Epithelial cell of proximal tubule (primary cell): ENCODE measurements at regions not wholly inside any gene's neighbourhood (a gene's known extent, or its start where the extent isn't known, plus 50 kb on each side); places are given as distances from the start of the nearest gene placed in this dataset.

Experiments used
- DNase-seq: peaks from one replicate; pipeline ENCODE4 v3.0.0-alpha.2; 2011; ENCODE audit warnings: low read depth
- H3K4me3 ChIP-seq: 2 replicates; pipeline ENCODE4 v1.5.1; 2011; ENCODE audit warnings: low read depth, mild to moderate bottlenecking, low read length
- TF ChIP-seq, protein P1 (sequence below): conservative IDR thresholded peaks from 2 replicates; pipeline ENCODE4 v1.5.1; 2012; ENCODE audit warnings: low read depth, mild to moderate bottlenecking, low read length

DNA sequence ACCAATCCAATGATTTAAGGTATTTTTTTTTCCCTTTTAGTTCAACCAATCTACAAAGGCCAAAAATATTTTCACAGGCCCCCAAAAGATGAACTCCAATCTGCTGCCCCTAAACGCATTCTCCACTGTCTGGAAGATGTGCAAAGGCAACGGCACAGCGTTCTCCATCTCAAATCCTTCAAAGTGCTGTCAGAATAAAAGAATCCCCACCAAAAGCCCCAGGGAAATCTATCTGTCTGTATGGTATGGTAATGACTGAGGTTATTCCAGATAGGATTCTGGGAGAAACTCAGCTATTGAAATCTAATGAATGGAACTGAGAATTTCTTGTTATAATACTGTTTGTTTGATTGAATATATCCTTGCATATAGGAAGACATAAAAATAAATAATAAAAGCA is 217.8 kb upstream of the CCN2 start:
- H3K4me3 ChIP-seq = no peak overlapping the region
- DNase-seq = no peak
- TF ChIP-seq, protein P1, sequence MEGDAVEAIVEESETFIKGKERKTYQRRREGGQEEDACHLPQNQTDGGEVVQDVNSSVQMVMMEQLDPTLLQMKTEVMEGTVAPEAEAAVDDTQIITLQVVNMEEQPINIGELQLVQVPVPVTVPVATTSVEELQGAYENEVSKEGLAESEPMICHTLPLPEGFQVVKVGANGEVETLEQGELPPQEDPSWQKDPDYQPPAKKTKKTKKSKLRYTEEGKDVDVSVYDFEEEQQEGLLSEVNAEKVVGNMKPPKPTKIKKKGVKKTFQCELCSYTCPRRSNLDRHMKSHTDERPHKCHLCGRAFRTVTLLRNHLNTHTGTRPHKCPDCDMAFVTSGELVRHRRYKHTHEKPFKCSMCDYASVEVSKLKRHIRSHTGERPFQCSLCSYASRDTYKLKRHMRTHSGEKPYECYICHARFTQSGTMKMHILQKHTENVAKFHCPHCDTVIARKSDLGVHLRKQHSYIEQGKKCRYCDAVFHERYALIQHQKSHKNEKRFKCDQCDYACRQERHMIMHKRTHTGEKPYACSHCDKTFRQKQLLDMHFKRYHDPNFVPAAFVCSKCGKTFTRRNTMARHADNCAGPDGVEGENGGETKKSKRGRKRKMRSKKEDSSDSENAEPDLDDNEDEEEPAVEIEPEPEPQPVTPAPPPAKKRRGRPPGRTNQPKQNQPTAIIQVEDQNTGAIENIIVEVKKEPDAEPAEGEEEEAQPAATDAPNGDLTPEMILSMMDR = no peak

DNA sequence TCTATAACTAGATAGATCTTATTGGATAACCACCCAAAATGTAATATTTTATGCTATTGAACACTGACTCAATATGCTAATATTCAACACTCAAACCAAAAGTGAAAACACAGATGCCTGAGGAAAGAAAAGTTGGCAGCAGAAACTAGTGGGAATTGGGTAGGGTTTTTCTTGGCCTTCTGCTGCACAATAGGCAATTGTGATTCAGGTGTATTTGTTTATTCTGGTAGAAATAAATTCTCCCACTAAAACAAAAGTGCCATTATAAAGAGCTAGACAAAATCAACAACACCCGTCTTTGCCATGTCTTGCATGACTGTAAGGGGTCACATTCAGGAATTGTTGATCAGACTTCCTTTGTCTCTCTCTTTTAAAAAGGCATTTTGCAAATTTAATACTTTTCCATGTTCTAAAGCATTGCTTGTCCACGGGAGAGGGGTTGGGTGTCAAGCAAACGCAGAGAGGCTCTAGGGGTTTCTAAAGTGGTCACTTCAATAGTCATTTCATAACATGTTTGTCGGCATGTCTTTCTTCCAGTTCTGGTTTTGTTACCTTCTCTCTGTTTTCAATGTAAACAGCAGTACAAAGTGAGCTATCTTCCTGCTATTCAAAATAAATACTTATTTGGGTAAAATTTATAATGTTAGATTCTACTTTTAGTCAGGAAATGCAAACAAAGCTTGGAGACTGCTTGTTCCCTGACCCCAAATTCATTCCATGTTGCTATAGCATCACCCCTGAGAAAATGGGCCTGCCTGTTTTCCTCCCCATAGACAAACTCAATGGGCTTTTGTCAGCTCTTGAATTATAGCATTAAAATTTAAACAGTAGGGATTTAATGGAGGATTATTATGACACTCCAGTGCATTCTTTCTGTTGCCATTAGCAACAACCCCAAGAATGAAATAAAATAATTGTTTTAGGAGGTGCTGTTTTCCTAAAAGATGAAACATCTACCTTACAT is 217.0 kb upstream of the CCN2 start:
- TF ChIP-seq, protein P1 = no peak
- DNase-seq = no peak
- no peak overlapping the region for H3K4me3 ChIP-seq

DNA sequence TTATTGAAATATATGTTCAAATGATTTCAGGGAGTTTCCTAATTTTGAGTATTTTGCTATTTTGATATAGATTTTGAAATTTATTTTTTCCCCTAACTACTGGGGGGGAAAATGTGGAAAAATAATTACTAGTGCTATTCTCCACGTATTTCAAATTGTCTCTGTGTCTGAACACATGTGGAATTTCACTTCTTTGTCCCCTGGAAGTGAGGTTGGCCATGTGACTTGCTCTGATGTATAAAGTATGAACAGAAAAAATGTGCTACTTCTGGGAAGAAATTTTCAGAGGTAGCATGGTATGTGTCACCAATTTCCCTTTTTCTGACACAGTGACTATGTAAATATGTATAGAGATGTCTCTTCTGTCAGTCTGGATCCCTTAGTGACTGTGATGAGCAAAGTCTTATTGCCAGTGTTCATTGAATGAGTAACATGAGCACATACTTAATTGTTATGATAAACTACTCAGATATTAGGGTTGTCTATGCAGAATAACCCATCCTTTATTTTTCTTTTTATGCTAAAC is 215.4 kb upstream of the CCN2 start:
- H3K4me3 ChIP-seq = no peak overlapping the region
- TF ChIP-seq, protein P1 = no peak
- DNase-seq = no peak

DNA sequence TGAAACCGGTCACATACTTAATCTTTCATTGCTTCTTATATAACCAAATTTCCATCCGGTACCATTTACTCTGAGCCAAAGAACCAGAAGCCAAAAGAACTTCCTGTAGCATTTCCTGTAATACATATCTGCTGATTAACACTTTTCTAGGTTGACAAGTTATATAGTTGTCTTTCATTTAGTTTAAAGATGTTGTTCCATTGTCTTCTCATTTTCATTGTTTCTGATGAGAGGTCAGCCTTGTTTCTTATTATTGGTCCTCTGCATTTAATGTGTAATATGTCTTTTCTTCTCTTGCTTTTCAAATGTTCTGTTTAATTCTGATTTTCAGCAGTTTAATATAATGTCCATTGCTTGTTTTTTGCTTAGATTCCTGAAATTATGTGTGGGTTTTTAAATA is 214.5 kb upstream of the CCN2 start:
- no peak overlapping the region for H3K4me3 ChIP-seq
- DNase-seq = no peak
- TF ChIP-seq, protein P1 = no peak

DNA sequence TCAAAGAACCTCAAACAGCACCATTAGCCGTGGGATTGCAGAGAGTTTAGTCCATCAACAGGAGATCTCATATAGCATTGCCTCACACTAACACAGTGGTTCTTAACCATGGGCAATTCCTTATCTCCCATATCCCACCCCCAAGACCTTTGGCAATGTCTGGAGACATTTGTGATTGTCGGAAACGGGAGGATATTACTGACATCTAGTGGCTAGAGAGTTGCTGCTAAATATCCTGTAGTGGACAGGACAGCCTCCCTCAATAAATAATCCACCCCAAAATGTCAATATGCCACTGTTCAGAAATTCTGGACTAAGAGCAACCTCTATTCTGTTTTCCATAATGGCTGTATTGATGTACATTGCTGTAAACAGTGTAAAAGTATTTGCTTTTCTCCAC is 210.1 kb upstream of the CCN2 start:
- no peak overlapping the region for H3K4me3 ChIP-seq
- TF ChIP-seq, protein P1 = peak; percentile 82
- DNase-seq = peak; percentile 16

DNA sequence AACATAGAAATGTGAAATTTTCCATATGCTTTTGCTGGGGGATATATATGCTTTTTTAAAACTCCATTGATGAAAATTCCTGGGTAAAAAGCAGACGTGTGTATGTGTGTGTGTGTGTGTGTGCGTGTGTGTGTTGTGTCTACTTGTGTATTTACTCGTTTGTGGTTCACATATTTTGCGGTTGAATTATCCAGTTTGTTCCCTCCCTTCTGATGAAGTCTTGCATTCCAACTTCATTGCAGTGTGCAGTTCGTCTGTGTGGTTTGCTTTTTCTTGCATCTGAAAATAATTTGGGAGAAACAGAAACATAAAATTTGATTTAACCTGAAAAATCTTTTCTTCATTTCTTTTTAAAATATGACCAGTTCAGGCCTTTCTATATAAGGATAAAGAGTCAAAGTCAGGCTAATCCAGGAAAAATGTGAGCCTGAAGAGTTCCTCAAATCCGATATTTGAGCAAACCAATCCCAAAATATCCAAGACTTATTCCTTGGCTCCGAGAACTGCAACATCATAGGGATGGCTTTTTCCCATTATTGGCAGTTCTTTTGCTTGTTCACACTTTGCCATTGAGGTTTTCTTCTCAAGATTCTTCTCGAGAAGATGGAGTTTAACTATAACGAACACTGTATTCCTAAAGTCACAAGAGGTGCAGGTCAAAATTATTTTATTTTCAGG is 202.2 kb upstream of the CCN2 start:
- TF ChIP-seq, protein P1 = no peak
- no peak overlapping the region for H3K4me3 ChIP-seq
- DNase-seq = no peak
